HG03196 (cell line): ENCODE measurements at regions not wholly inside any gene's neighbourhood (a gene's known extent, or its start where the extent isn't known, plus 50 kb on each side); places are given as distances from the start of the nearest gene placed in this dataset.
"Not testable (repeated sequence)": the region's sequence is repeated elsewhere in the genome, so short reads cannot be mapped to it uniquely, and the experiment has no call there.

Experiments
- ATAC-seq: cut with Tn5 transposase; IDR thresholded peaks from one replicate; pipeline ENCODE4 v1.9.1; 2021; ENCODE audit not compliant: unreplicated experiment

DNA sequence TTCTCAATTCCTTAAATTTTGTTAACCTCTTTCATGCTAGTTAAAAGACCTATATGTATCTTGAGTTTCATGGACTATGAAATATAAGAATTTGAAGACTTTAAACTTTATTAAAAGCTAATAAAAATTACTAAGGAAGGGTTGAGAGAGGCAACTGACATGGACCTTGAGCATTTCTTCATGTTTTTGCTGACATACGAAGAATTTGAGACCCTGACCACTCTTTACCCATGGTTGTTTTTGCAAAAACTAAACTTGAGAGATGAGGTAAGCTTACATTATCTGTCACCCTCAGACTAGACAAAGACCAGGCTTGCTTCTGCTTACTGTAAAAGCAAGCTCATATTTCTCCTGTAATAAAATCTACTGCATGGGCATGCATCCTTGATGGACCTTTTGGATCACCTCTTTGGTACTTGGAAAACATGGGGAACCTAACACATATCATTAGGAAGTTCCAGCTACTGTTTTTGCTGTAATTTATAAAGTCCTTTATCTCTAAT lies 338.2 kb upstream of the PABPC4L start:
- ATAC-seq = no peak

DNA sequence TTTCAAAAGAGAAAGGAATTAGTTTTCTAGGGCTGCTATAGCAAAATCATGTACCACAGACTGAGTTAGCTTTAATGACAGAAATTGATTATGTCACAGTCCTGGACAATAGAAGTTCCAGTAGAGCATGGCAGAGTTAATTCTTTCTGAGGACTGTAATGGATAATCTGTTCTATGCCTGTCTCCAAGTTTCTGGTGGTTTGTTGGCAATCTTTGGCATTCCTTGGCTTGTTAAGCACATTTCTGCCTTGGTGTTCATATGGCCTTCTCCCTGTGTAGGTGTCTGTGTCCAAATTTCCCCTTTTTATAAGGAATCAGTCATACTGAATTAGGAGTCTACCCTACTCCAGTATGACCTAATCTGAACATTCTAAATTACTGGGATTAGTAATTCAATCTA lies 336.1 kb upstream of the PABPC4L start:
- no peak for ATAC-seq

DNA sequence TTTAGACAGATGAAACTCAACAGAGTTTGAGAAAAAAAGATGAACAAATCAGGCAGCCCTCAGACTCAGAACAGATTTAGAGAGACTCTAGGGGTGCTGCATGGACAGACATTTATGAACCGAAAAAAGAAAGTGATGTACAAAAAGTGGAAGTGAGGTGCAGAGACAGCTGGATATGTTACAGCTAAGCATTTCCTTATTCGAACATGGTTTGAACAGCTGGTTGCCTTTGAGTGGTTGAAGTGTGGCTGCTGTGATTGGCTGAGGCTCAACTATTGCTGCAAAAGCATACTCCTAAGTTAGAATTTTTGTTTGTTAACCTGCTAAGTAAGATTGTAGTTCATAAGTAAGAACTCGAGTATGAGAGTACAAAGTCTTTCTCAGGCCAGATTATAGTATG lies 331.5 kb upstream of the PABPC4L start:
- no peak for ATAC-seq

DNA sequence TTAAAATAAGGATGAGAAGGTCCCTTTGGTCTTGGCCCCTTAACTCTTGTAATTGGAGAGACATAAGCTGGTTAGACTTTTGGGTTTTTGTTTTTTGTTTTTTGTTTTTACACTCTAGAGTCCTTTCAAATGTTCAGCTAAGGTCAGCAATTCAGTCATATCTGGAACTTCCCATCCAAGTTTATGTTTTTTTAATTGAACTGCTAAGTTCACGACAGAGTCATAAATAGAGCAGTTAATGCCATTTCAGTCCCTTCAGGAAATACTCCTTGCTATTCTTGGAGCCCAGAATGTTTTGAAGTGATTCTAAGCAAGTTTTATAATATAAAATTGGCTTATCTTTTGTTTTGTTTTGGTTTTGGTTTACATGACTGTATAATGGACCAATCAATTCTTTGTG lies 329.4 kb upstream of the PABPC4L start:
- no peak for ATAC-seq

DNA sequence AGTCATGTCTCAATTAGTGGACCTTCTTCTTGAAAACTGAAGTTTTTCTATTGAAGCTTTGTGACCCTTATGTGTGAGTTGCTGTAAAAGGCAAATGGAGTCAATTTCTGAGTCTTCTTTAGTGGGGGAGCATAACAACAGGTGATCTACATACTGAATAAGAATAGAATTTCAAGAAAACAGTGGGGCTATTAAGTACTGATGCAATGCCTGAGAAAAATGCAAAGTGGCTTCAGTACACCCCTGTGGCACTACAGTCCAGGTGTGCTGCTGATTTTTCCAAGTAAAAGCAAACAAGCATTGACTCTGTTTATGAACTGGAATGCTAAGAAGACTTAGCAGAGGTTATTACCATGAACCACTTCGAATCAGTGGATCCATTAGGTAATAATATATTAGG lies 328.0 kb upstream of the PABPC4L start:
- ATAC-seq = no peak

DNA sequence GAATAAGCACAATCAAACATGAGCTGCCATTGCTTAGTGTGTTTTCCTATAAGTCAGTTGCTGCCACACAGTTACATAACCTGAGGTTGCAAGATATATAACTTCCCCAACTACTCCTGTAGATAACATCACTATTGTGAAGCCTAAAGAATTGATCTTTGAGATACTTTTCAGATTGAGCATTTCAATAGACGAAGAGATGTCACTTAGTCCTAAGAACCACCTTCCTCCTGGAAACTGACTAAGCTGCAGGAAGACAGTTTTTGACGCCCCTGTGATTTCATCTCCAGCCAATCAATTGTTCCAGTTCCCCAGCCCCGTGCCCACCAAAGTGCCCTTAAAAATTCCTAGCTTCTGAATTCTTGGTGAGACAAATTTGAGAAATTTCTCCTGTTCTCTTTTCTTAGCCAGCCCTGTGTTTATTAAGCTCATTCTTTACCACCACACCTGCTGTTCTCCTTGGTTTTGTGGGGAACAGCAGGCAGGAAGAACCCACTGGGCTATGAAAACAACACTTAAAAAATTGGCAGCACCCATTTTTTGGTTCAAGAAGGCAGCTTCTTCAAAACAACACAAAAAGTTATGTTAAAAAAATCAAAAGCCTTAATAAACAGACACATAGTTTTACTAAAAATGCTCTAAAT lies 317.1 kb upstream of the PABPC4L start:
- no peak for ATAC-seq

DNA sequence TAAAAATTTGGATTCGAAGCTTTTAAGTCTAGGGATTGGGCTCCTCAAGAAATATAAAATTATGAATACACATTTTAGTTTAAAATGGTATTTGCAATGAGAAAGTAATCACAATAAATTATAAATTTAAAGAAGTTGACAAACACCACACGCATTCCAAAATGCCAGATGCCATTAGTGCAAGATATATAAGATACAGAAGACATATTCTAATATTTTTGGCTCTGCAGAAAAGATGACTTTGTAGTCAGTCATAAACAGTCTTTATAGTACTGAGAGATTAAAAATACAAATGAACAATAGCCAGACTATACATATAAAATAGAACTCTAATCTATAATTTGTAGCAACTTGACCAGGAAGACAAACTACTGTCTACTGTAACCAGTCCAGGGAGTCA lies 309.0 kb upstream of the PABPC4L start:
- ATAC-seq = no peak

DNA sequence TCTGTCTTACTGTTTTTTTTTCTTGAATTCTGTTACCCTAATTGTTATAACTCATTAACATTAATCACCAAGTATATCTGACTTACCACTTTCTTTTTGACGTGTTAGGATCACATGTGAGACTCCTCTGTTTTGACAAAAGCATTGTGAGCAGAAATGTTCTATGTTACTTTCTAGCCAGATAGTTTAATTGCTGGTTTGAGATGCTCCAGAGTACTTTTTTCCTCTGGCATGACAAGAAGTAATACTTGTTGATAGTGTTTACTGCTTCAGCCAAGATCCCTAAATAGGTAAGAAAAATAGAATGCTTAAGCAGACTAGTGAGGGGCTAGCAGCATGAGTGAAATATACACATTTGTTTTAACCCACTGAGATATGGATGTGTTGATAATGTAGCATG lies 303.9 kb upstream of the PABPC4L start:
- ATAC-seq = no peak

DNA sequence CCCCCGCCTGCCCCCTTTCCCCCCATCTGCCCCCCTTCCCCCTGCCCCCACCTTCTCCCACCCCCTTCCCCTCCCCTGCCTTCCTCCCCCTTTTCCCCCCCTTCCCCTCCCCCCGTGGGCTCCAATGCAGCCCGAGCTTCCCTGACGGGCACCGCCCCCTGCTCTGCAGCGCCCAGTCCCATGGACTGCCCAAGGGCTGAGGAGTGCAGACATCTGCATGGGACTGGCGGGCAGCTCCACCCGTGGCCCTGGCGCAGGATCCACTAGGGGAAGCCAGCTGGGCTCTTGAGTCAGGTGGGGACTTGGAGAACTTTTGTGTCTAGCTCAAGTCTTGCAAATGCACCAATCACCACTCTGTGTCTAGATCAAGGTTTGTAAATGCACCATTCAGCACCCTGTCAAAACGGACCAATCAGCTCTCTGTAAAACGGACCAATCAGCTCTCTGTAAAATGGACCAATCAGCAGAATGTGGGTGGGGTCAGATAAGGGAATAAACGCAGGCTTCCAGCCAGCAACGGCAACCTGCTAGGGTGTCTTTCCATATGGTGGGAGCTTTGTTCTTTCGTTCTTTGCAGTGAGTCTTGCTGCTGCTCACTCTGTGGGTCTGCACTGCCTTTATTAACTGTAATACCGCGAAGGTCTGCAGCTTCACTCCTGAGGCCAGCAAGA lies 300.5 kb upstream of the PABPC4L start:
- no peak for ATAC-seq

DNA sequence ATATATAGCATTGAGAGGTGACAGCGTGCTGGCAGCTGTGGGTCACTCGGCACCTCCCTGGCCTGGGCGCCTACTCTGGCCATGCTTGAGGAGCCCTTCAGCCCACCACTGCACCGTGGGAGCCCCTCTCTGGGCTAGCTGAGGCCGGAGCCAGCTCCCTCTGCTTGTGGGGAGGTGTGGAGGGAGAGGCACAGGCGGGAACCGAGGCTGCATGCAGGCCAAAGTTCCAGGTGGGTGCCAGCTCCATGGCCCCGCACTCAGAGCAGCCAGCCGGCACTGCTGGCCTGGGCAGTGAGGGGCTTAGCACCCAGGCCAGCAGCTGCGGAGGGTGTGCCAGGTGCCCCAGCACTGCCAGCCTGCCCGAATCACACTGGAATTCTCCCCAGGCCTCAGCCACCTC lies 299.9 kb upstream of the PABPC4L start:
- not testable (repeated sequence) for ATAC-seq

DNA sequence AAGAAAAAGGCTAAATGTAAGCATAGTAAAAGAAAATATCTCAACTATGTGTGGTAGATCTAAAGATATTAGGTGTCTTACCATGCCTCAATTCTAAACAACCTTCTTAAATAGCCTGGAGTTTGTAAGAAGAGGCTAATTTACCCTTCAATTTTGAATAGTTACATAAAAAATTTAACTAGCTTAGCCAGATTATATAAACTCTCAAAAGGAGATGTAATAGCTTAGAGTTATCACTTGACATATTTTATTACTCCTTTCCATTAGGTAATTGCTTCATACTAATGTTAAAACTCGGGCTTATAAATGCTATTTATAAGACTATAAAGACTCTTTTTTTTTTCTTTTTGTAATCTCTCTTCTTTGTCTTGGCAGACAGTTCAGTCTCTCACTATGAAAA lies 297.5 kb upstream of the PABPC4L start:
- no peak for ATAC-seq

DNA sequence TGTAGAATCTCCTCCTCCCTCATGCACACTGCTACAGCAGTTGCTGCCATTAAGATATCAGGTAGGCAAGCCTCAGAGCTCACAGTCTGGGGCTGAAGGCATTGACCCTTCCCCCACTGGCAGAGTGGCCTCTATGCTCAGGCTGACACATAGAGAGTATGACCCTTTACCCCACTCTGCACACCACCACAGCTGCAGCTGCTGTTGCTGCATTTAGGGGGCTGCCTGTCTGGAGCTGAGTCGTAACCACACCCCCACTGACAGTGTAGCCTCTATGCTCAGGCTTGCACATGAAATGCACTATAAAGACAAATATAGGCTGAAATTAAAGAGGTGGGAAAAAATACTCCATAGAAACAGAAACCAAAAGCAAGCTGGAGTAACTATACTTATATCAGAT lies 289.3 kb upstream of the PABPC4L start:
- ATAC-seq = no peak

DNA sequence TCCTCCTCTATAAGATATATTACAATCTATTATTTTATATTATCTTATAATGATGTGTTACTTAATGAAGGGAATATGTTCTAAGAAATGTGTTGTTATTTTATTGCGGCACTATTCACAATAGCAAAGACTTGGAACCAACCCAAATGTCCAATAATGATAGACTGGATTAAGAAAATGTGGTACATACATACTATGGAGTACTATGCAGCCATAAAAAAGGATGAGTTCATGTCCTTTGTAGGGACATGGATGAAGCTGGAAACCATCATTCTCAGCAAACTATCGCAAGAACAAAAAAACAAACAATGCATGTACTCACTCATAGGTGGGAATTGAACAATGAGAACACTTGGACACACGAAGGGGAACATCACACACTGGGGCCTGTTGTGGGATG lies 281.9 kb upstream of the PABPC4L start:
- ATAC-seq = not testable (repeated sequence)

DNA sequence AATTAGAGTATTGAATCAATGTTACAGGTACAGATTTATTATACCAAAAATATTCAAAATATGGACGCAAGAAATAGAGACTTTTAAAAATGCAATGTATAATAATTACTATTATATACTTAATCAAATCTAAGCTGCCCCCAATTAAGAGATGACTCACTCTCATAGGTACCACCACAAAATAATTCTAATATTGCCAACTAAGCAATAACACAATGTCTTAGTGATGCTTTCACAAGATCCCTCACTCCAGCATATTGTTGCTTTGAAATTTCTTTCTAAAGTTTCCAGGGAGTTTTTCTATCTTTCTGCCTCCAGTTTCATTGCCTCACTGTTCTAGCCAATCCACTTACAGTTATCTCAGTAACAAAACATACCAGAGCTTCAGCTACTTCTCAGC lies 270.0 kb upstream of the PABPC4L start:
- ATAC-seq = no peak

DNA sequence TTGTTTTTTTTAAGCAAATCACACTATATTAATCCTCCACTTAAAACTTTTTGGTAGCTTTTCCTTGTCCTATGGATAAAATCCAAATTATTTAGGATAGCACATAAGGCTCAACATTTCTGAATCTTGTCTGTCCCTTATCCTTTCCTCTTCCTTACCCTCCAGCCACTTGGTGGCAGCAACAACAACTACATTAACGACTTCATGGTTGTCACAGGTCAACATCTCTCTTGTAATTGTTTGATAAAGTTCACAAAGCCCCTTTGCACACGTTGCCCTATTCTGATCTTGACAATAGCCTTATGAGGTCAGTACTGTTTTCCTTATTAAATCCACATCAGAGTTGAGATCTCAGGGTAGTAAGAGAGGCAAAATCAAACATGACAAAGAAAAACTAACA lies 269.0 kb upstream of the PABPC4L start:
- ATAC-seq = no peak

DNA sequence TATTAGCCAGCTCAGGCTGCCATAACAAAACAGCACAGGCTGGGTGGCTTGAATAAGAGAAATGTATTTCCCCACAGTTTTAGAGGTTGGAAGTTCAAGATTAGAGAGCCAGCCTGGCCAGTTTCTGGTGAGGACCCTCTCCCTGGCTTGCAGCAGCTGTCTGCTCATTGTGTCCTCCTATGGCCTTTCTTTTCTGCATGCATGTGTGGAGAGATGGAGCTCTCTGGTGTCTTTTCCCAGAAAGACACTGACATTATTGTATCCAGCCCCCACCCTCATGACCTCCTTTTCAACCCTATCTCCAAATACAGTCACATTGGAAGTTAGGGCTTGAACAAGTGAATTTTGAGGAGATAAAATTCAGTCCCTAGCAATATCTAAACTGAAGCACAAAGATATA lies 263.8 kb upstream of the PABPC4L start:
- no peak for ATAC-seq

DNA sequence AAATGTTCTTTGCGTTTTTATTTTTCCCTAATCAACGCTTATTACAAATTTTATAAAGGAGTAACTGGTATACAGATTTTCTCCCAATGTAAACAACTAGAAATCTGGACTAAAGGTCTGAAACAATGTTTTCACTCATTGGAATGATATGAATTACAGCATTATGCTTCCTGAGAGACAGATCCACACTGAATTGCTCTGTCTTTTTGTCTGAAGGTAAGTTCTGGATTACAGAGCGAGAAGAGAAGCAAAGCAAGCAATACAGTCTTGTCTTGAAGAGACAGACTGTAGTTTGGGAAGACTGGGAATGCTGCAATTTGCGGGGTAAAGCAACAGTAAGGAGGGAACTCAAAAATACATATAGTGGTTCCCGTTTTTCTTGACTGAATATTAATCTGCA lies 262.2 kb upstream of the PABPC4L start:
- no peak for ATAC-seq

DNA sequence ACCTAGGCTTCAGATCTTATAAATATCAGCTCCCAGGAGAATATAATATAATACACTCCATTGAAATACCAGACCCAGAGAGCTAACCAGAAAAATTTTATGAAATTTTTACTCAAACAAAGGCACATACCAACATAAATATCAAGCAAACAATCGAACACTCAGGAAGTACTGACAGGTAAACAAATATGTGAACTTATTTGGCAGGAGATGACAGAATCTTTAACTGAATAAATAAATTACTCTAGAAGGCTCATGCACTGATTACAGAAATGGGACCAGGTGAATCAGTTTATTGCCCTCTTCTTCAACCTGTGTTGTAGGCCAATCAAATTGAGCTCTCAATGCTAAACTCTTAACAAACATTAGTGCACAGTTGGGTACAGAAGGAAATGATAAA lies 225.2 kb upstream of the PABPC4L start:
- no peak for ATAC-seq

DNA sequence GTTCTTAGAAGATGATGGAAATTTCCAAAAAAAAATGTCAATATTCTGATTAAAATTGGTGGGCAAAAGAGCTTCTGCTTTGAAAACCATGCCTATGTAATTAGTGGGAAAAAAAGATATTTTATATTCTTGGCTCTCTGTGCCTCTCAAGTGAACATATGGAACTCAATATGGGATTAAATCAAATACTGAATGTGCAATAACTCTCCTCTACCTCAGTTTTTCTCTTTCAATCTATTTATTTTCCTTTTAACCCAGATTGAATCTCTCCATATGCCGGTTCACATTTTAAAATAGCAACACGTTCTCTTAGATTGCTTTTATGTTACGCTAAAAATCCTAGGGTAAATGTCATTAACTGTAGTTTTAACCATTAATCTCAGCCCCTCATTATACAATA lies 224.2 kb upstream of the PABPC4L start:
- ATAC-seq = no peak

DNA sequence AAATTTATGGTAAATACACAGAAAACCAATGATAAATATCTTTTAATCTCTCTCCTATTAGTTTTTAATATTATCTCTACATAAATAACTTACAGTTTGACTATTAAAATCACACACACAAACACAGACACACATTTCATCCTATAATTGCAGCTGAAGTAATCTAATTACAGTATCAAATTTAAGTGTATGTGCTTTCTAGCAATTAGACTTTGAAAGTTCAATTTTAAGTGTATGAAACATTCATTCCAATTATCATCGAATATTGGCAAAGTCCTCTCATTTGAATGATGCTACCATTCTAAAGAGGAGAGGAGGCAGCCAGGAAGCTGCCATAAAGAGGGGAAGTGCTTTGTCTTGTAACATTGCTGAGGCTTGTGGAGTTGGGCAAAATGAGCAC lies 221.2 kb upstream of the PABPC4L start:
- no peak for ATAC-seq

DNA sequence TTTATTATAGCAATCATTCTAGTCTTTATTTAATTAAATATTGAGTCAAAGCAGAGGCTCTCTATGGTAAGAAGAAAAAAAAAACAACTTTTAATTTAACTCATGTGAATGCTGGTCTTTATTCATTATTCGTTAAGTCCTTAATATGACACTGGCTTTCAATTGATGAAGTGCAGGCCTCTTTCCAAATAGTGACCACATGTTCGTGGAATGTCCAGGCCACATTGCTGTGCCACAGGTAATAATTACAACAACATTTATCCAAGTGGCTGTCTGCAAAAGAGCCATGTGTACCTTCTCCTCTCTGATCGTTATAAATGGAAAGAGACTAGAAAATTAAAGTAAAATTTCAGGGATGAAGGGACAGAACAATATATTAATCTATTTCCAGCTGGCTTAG lies 220.1 kb upstream of the PABPC4L start:
- ATAC-seq = no peak

DNA sequence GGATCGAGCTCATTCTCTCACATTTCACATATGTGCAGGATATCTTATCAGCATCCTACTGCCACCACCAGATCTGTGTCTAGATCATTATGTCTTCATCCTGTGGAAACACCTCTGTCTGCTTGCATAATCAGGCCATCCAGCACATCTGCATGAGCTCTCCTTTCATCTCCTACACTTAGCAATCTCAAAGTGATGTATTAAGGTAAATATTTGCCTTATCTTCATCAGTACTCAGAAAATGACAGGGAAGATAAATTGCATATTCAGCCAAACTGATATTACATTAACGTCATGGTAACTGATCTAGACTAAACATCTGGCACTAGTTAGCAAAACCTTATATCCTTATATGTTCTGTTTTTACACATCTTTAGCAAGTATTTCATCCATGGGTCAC lies 207.3 kb upstream of the PABPC4L start:
- no peak for ATAC-seq

DNA sequence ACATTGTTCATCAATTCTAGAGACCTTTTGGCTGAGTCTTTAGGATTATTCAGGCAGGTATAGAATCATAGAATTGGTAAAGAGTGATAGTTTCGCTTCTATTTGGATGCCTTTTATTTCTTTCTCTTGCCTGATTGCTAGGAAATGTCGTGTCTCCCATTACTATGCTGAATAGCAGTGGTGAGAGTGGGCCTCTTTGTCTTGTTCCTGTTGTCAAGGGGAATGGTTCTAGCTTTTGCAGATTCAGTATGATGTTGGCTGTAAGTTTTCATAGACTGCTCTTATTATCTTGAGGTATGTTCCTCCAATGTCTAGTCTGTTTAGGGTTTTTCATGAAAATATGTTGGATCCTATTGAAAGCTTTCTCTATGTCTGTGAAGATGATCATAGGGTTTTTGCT lies 200.2 kb upstream of the PABPC4L start:
- no peak for ATAC-seq
